Panc1 (cell line): ENCODE measurements at regions not wholly inside any gene's neighbourhood (a gene's known extent, or its start where the extent isn't known, plus 50 kb on each side); places are given as distances from the start of the nearest gene placed in this dataset.

Experiments
- ATAC-seq: fragments of 200-7000 bp; cut with Tn5 transposase; 2 replicates; pipeline ENCODE4 v1.9.1; 2020; ENCODE audit warnings: mild to moderate bottlenecking, moderate library complexity
- BruUV-seq: library from RNA; stranded (reverse); fragments of 400-500 nt; replicated peaks from 2 replicates; lab custom pipeline; 2021; lab: Mats Ljungman, UMichigan
- CTCF ChIA-PET: fragments of 300-600 bp; sonication (Branson Sonifier 250); formaldehyde crosslinking; loops from one replicate; lab custom pipeline; 2022; ENCODE audit warnings: antibody characterized with exemption; lab: Charles Lee
- POLR2A ChIA-PET: fragments of 300-600 bp; sonication (Branson Sonifier 250); formaldehyde crosslinking; loops from one replicate; lab custom pipeline; 2022; ENCODE audit warnings: antibody characterized with exemption; lab: Charles Lee
- DNase-seq: peaks from one replicate; pipeline ENCODE4 v3.0.0-alpha.2; 2010; ENCODE audit warnings: low read depth, low spot score
- H3K27ac ChIP-seq: 2 replicates; pipeline ENCODE4 v1.5.1; 2011; ENCODE audit warnings: mild to moderate bottlenecking, low read length, inconsistent platforms
- H3K27me3 ChIP-seq: fragments of 200-500 bp; sonication (Bioruptor generic); 2 replicates; pipeline ENCODE4 v1.6.0; 2014; ENCODE audit warnings: low read length, inconsistent platforms; ENCODE audit not compliant: control insufficient read depth, insufficient read depth
- H3K36me3 ChIP-seq: fragments of 200-500 bp; sonication (Bioruptor generic); 2 replicates; pipeline ENCODE4 v1.5.1; 2014; ENCODE audit warnings: inconsistent platforms, mild to moderate bottlenecking, low read length, moderate library complexity; ENCODE audit not compliant: control insufficient read depth, insufficient read depth
- H3K4me1 ChIP-seq: 2 replicates; pipeline ENCODE4 v1.5.1; 2011; ENCODE audit warnings: inconsistent platforms, mild to moderate bottlenecking, low read length, moderate library complexity; ENCODE audit not compliant: control insufficient read depth, insufficient read depth
- H3K4me3 ChIP-seq, 2 experiments: 2 replicates each; pipeline ENCODE4 v1.5.1; 2011 to 2012; ENCODE audit warnings: low read depth in 2 of 2, low read length in 2 of 2, mild to moderate bottlenecking in 2 of 2, inconsistent platforms in 1 of 2, moderate library complexity in 1 of 2
- H3K9me3 ChIP-seq: fragments of 200-500 bp; sonication (Bioruptor generic); 2 replicates; pipeline ENCODE4 v1.5.1; 2014; ENCODE audit warnings: low read depth, mild to moderate bottlenecking, inconsistent platforms, low read length, moderate library complexity; ENCODE audit not compliant: control insufficient read depth, insufficient read depth
- POLR2AphosphoS5 ChIP-seq: IDR thresholded peaks from 2 replicates; pipeline ENCODE4 v1.6.1; 2012; ENCODE audit warnings: mild to moderate bottlenecking, low read depth, low read length, moderate library complexity
- SIN3A ChIP-seq: IDR thresholded peaks from 2 replicates; pipeline ENCODE4 v1.6.1; 2012; ENCODE audit warnings: low read depth, mild to moderate bottlenecking, low read length, moderate library complexity, borderline replicate concordance; ENCODE audit not compliant: insufficient read depth
- TCF7L2 ChIP-seq: IDR thresholded peaks from 2 replicates; pipeline ENCODE4 v1.6.1; 2011; ENCODE audit warnings: mild to moderate bottlenecking, low read depth, low read length, inconsistent platforms
- in situ Hi-C: cut with HindIII; loops from 2 replicates; pipeline ENCODE4 v1.10.0; 2016; ENCODE audit warnings: low sequenced_read_pairs, low pct_unique_long_range_greater_than_20kb
- intact Hi-C: fragments of 100-400 bp; cut with micrococcal nuclease; formaldehyde crosslinking; loops from one replicate; pipeline ENCODE4 v1.10.0; 2022; ENCODE audit not compliant: unreplicated experiment
- TF ChIP-seq, protein P1 (sequence below): fragments of 450-650 bp; IDR thresholded peaks from 2 replicates; pipeline ENCODE4 v1.5.1; 2017; ENCODE audit warnings: mild to moderate bottlenecking
- TF ChIP-seq, protein P2 (sequence below), 2 experiments: IDR thresholded peaks; 2 replicates each; pipeline ENCODE4 v1.6.1; 2011 to 2012; ENCODE audit warnings: low read depth in 2 of 2, control low read depth in 1 of 2, low read length in 1 of 2, mild to moderate bottlenecking in 1 of 2, moderate library complexity in 1 of 2; ENCODE audit not compliant: insufficient read depth in 1 of 2

DNA sequence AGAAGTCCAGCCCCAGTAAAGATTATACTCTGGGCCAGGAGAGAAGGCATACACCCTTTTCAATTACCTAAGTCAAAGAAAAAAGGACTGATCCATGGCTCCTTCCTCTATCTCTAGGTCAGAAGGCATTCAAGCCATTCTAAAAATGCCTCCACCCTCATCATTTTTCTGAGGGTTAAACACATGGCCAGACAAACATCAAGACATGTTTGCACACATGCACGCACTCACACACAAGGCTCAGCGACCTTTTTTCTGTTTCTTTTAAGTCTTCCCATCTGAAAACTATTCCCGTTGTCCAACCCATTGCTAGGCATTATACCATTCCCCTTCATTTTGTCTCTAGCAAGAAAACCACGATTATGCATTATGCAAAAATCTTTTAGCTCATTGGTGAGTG, 126.6 kb downstream of the EN1 start:
- DNase-seq (no peak), ATAC-seq (no peak)
- BruUV-seq: no TSS peak
- Histone ChIP-seq H3K27ac (no peak overlapping the region), H3K4me1 (no peaks in the 10 kb centered on the region), H3K36me3 (no peaks in the 10 kb centered on the region), H3K9me3 (no peaks in the 10 kb centered on the region), H3K27me3 (no peaks in the 10 kb centered on the region), H3K4me3 (no peak overlapping the region)
- in situ Hi-C loops: no loop called here
- POLR2A ChIA-PET: no interaction called here
- intact Hi-C loops: no loop called here
- CTCF ChIA-PET: no interaction called here
- no peak for TF ChIP-seq TCF7L2
- TF ChIP-seq POLR2AphosphoS5: no peak
- TF ChIP-seq SIN3A: no peak
- TF ChIP-seq, protein P1, sequence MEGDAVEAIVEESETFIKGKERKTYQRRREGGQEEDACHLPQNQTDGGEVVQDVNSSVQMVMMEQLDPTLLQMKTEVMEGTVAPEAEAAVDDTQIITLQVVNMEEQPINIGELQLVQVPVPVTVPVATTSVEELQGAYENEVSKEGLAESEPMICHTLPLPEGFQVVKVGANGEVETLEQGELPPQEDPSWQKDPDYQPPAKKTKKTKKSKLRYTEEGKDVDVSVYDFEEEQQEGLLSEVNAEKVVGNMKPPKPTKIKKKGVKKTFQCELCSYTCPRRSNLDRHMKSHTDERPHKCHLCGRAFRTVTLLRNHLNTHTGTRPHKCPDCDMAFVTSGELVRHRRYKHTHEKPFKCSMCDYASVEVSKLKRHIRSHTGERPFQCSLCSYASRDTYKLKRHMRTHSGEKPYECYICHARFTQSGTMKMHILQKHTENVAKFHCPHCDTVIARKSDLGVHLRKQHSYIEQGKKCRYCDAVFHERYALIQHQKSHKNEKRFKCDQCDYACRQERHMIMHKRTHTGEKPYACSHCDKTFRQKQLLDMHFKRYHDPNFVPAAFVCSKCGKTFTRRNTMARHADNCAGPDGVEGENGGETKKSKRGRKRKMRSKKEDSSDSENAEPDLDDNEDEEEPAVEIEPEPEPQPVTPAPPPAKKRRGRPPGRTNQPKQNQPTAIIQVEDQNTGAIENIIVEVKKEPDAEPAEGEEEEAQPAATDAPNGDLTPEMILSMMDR: no peak
- TF ChIP-seq, protein P2, sequence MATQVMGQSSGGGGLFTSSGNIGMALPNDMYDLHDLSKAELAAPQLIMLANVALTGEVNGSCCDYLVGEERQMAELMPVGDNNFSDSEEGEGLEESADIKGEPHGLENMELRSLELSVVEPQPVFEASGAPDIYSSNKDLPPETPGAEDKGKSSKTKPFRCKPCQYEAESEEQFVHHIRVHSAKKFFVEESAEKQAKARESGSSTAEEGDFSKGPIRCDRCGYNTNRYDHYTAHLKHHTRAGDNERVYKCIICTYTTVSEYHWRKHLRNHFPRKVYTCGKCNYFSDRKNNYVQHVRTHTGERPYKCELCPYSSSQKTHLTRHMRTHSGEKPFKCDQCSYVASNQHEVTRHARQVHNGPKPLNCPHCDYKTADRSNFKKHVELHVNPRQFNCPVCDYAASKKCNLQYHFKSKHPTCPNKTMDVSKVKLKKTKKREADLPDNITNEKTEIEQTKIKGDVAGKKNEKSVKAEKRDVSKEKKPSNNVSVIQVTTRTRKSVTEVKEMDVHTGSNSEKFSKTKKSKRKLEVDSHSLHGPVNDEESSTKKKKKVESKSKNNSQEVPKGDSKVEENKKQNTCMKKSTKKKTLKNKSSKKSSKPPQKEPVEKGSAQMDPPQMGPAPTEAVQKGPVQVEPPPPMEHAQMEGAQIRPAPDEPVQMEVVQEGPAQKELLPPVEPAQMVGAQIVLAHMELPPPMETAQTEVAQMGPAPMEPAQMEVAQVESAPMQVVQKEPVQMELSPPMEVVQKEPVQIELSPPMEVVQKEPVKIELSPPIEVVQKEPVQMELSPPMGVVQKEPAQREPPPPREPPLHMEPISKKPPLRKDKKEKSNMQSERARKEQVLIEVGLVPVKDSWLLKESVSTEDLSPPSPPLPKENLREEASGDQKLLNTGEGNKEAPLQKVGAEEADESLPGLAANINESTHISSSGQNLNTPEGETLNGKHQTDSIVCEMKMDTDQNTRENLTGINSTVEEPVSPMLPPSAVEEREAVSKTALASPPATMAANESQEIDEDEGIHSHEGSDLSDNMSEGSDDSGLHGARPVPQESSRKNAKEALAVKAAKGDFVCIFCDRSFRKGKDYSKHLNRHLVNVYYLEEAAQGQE (IDR thresholded peaks at IDR 0.05; ENCODE audit: insufficient read depth in 1 of 2, low read depth in 2 of 2, low read length in 1 of 2): no peak

GRCh38 chr2:118718921-118719320, 128.5 kb downstream of the EN1 start:
- H3K4me3 ChIP-seq: no peak overlapping the region
- in situ Hi-C loops (no loop called here), intact Hi-C loops (no loop called here)
- no peaks in the 10 kb centered on the region for H3K36me3 ChIP-seq
- DNase-seq (no peak), ATAC-seq (no peak)
- no peaks in the 10 kb centered on the region for H3K4me1 ChIP-seq
- H3K27me3 ChIP-seq: no peaks in the 10 kb centered on the region
- H3K9me3 ChIP-seq: no peaks in the 10 kb centered on the region
- no peak overlapping the region for H3K27ac ChIP-seq
- ChIA-PET CTCF (no interaction called here), POLR2A (no interaction called here)
- TF ChIP-seq TCF7L2 (no peak), SIN3A (no peak), POLR2AphosphoS5 (no peak)
- TF ChIP-seq, protein P2 (IDR thresholded peaks at IDR 0.05; ENCODE audit: insufficient read depth in 1 of 2, low read depth in 2 of 2, low read length in 1 of 2): no peak
- TF ChIP-seq, protein P1: no peak
- no TSS peak for BruUV-seq
